HCT116 (cell line): ENCODE measurements at regions not wholly inside any gene's neighbourhood (a gene's known extent, or its start where the extent isn't known, plus 50 kb on each side); places are given as distances from the start of the nearest gene placed in this dataset.

Experiments used
- CBX3 ChIP-seq: IDR thresholded peaks from 2 replicates; pipeline ENCODE4 v1.6.1; 2012; ENCODE audit warnings: low read depth
- CEBPB ChIP-seq: IDR thresholded peaks from 2 replicates; pipeline ENCODE4 v1.6.1; 2012; ENCODE audit warnings: low read depth
- CTCF ChIP-seq, 3 experiments: fragments of 200-600 bp in 1 of 3; sonication (generic) in 1 of 3; IDR thresholded peaks in 2 of 3; conservative IDR thresholded peaks in 1 of 3; 2 replicates each; pipeline ENCODE4 v1.5.1; 2012 to 2017; ENCODE audit warnings: low read depth in 2 of 3, low read length in 2 of 3, antibody characterized with exemption in 1 of 3, borderline replicate concordance in 1 of 3, control low read depth in 1 of 3, mild to moderate bottlenecking in 1 of 3, mixed read lengths in 1 of 3, mixed run types in 1 of 3, moderate library complexity in 1 of 3; ENCODE audit not compliant: insufficient read depth in 1 of 3
- EZH2 ChIP-seq: fragments of 200-600 bp; sonication (generic); IDR thresholded peaks from 2 replicates; pipeline ENCODE4 v1.6.1; 2017; ENCODE audit warnings: antibody characterized with exemption, mixed run types
- JUND ChIP-seq: IDR thresholded peaks from 2 replicates; pipeline ENCODE4 v1.6.1; 2012
- MAX ChIP-seq: IDR thresholded peaks from 2 replicates; pipeline ENCODE4 v1.6.1; 2012
- POLR2A ChIP-seq: IDR thresholded peaks from 2 replicates; pipeline ENCODE4 v1.7.0; 2011; ENCODE audit warnings: borderline replicate concordance; ENCODE audit not compliant: insufficient read depth, insufficient read length; ENCODE audit errors: extremely low read depth
- POLR2AphosphoS5 ChIP-seq: IDR thresholded peaks from 2 replicates; pipeline ENCODE4 v1.6.1; 2011; ENCODE audit warnings: mild to moderate bottlenecking, low read depth, low read length, moderate library complexity
- RAD21 ChIP-seq: IDR thresholded peaks from 2 replicates; pipeline ENCODE4 v1.6.1; 2012; ENCODE audit warnings: low read depth, mild to moderate bottlenecking
- REST ChIP-seq: IDR thresholded peaks from 2 replicates; pipeline ENCODE4 v1.6.1; 2012; ENCODE audit warnings: low read depth
- SP1 ChIP-seq: IDR thresholded peaks from 2 replicates; pipeline ENCODE4 v1.6.1; 2012; ENCODE audit warnings: low read depth
- TCF7L2 ChIP-seq: IDR thresholded peaks from 2 replicates; pipeline ENCODE4 v1.7.0; 2011; ENCODE audit warnings: borderline replicate concordance, inconsistent platforms; ENCODE audit not compliant: insufficient read depth, insufficient read length; ENCODE audit errors: extremely low read depth

- TF ChIP-seq CTCF (IDR thresholded peaks at IDR 0.05 in 2 of 3, conservative IDR thresholded peaks at IDR 0.05 in 1 of 3; ENCODE audit: borderline replicate concordance in 1 of 3, insufficient read depth in 1 of 3, low read depth in 2 of 3, low read length in 2 of 3) (no peak), POLR2AphosphoS5 (no peak), POLR2A (no peak), JUND (no peak), CEBPB (no peak), CBX3 (no peak), SP1 (no peak), TCF7L2 (no peak), RAD21 (no peak), REST (no peak), EZH2 (no peak), MAX (no peak)
These were observed 109.6 kb downstream of the EFNB1 start for GRCh38 chrX:68938244-68939004.
